Kidney (tissue), 13 donors: ENCODE measurements at regions not wholly inside any gene's neighbourhood (a gene's known extent, or its start where the extent isn't known, plus 50 kb on each side); places are given as distances from the start of the nearest gene placed in this dataset.

ENCODE experiments used
- DNase-seq, 5 donors: peaks; one replicate each; pipeline ENCODE4 v3.0.0-alpha.2; 2013 to 2020
- FAIRE-seq: peaks from 2 replicates; lab custom pipeline; 2012; peaks lifted over from hg19 to GRCh38; lab: Jason Lieb, UNC
- H3K27ac ChIP-seq, 2 donors: one replicate each; pipeline ENCODE4 v1.7.0; 2013; ENCODE audit warnings: low read depth in 2 of 2, low read length in 2 of 2, inconsistent platforms in 1 of 2
- H3K27me3 ChIP-seq: one replicate; pipeline ENCODE4 v1.7.1; 2013; ENCODE audit warnings: low read length, inconsistent platforms; ENCODE audit not compliant: control insufficient read depth, insufficient read depth
- H3K36me3 ChIP-seq, 3 donors: one replicate each; pipeline versions ENCODE4 v1.7.0 to v1.7.1; 2013; ENCODE audit warnings: low read length in 3 of 3, control low read depth in 1 of 3, inconsistent platforms in 1 of 3; ENCODE audit not compliant: insufficient read depth in 3 of 3, control insufficient read depth in 2 of 3
- H3K4me1 ChIP-seq, 3 donors: one replicate each; pipeline versions ENCODE4 v1.7.0 to v1.7.1; 2013; ENCODE audit warnings: low read length in 3 of 3, inconsistent platforms in 1 of 3, low read depth in 1 of 3; ENCODE audit not compliant: control insufficient read depth in 2 of 3, insufficient read depth in 2 of 3
- H3K4me3 ChIP-seq, 3 donors: one replicate each; pipeline versions ENCODE4 v1.7.0 to v1.8.1; 2013; ENCODE audit warnings: low read length in 3 of 3, control low read depth in 1 of 3, inconsistent platforms in 1 of 3
- H3K9ac ChIP-seq, 3 donors: one replicate each; pipeline versions ENCODE4 v1.7.0 to v1.7.1; 2013; ENCODE audit warnings: low read length in 3 of 3, control low read depth in 1 of 3, inconsistent platforms in 1 of 3
- H3K9me3 ChIP-seq, 3 donors: one replicate each; pipeline versions ENCODE4 v1.7.0 to v1.7.1; 2013; ENCODE audit warnings: low read length in 3 of 3, control low read depth in 1 of 3, inconsistent platforms in 1 of 3; ENCODE audit not compliant: control insufficient read depth in 2 of 3, insufficient read depth in 1 of 3
- CTCF ChIP-seq: IDR thresholded peaks from 3 replicates; pipeline ENCODE4 v1.5.1; 2012; ENCODE audit warnings: mild to moderate bottlenecking, moderate library complexity, borderline replicate concordance; ENCODE audit not compliant: insufficient read depth; ENCODE audit errors: extremely low read depth
- intact Hi-C: fragments of 100-400 bp; cut with DNase I; formaldehyde crosslinking; loops from one replicate; pipeline ENCODE4 v1.11.1; 2022
- donor health status: control.
- donor health status: control.
- donor health status: control.
- donor health status: control.
- donor health status: control.
- donor health status: DM: yes; HTN: yes; CAD: no.
- donor health status: Normal renal cell carcinoma (clear cell type).

- no peak overlapping the region for H3K4me3 ChIP-seq
- DNase-seq (no peak), FAIRE-seq (no peak)
- intact Hi-C loops, result loop anchor here (5.0 kb wide), 1 partner anchor 133 kb away; no protein-coding TSS in a partner anchor
- no peaks in the 10 kb centered on the region for H3K36me3 ChIP-seq
- no peak for TF ChIP-seq CTCF
- H3K27me3 ChIP-seq, result no peaks in the 10 kb centered on the region
- H3K9ac ChIP-seq, result no peak overlapping the region
- no peaks in the 10 kb centered on the region for H3K4me1 ChIP-seq
- H3K9me3 ChIP-seq, result no peaks in the 10 kb centered on the region
- no peak overlapping the region for H3K27ac ChIP-seq
Measured at GRCh38 chr7:55279080-55279845, 85.9 kb upstream of the LANCL2 start.

GRCh38 chr7:55280031-55280454, 85.1 kb upstream of the LANCL2 start:
- H3K4me1 ChIP-seq, result no peaks in the 10 kb centered on the region
- H3K9ac ChIP-seq, result no peak overlapping the region
- FAIRE-seq (no peak), DNase-seq (peak in 4 of 5 donors; percentile 62 to 90 (median 82))
- intact Hi-C loops, result no loop called here
- peak; percentile 81 for TF ChIP-seq CTCF
- no peaks in the 10 kb centered on the region for H3K36me3 ChIP-seq
- no peaks in the 10 kb centered on the region for H3K27me3 ChIP-seq
- H3K4me3 ChIP-seq, result no peak overlapping the region
- no peak overlapping the region for H3K27ac ChIP-seq
- H3K9me3 ChIP-seq, result no peaks in the 10 kb centered on the region

- Histone ChIP-seq H3K27ac (no peak overlapping the region), H3K4me1 (no peaks in the 10 kb centered on the region), H3K27me3 (no peaks in the 10 kb centered on the region), H3K9me3 (no peaks in the 10 kb centered on the region), H3K9ac (no peak overlapping the region), H3K36me3 (no peaks in the 10 kb centered on the region), H3K4me3 (no peak overlapping the region)
- FAIRE-seq (no peak), DNase-seq (no peak)
- intact Hi-C loops, result no loop called here
- TF ChIP-seq CTCF, result no peak
Measured at GRCh38 chr7:55285665-55286064, 79.5 kb upstream of the LANCL2 start.

- H3K27ac ChIP-seq, result no peak overlapping the region
- H3K9ac ChIP-seq, result no peak overlapping the region
- no peaks in the 10 kb centered on the region for H3K36me3 ChIP-seq
- TF ChIP-seq CTCF, result no peak
- intact Hi-C loops, result no loop called here
- H3K9me3 ChIP-seq, result no peaks in the 10 kb centered on the region
- no peak overlapping the region for H3K4me3 ChIP-seq
- no peaks in the 10 kb centered on the region for H3K4me1 ChIP-seq
- no peaks in the 10 kb centered on the region for H3K27me3 ChIP-seq
- FAIRE-seq, result no peak
- DNase-seq, result no peak
Measured at GRCh38 chr7:55286666-55287065, 78.5 kb upstream of the LANCL2 start.
